GM18870 (cell line): ENCODE measurements at regions not wholly inside any gene's neighbourhood (a gene's known extent, or its start where the extent isn't known, plus 50 kb on each side); places are given as distances from the start of the nearest gene placed in this dataset.

Experiments used
- ATAC-seq: cut with Tn5 transposase; IDR thresholded peaks from one replicate; pipeline ENCODE4 v1.9.1; 2021; ENCODE audit warnings: moderate library complexity; ENCODE audit not compliant: unreplicated experiment

- no peak for ATAC-seq
Observed at GRCh38 chr15:88403351-88403791, 63.8 kb downstream of the MRPL46 start.

- no peak for ATAC-seq
Observed at GRCh38 chr15:88401996-88402656, 65.1 kb downstream of the MRPL46 start.

- ATAC-seq = no peak
Observed at GRCh38 chr15:88401251-88401995, 65.8 kb downstream of the MRPL46 start.

- no peak for ATAC-seq
Observed at GRCh38 chr15:88400591-88401250, 66.5 kb downstream of the MRPL46 start.

GRCh38 chr15:88400084-88400483, 67.1 kb downstream of the MRPL46 start:
- no peak for ATAC-seq

- no peak for ATAC-seq
Observed at GRCh38 chr15:88399021-88399685, 68.0 kb downstream of the MRPL46 start.

- no peak for ATAC-seq
Observed at GRCh38 chr15:88398011-88398410, 69.2 kb downstream of the MRPL46 start.

GRCh38 chr15:88397506-88397905, 69.7 kb downstream of the MRPL46 start:
- ATAC-seq = no peak

GRCh38 chr15:88395872-88396781, 71.1 kb downstream of the MRPL46 start:
- no peak for ATAC-seq

- ATAC-seq = no peak
Observed at GRCh38 chr15:88395241-88395640, 71.9 kb downstream of the MRPL46 start.

- ATAC-seq = no peak
Observed at GRCh38 chr15:88394553-88395145, 72.5 kb downstream of the MRPL46 start.

- ATAC-seq = peak; percentile 52
Observed at GRCh38 chr15:88393719-88394519, 73.3 kb downstream of the MRPL46 start.

- ATAC-seq = no peak
Observed at GRCh38 chr15:88391700-88392099, 75.5 kb downstream of the MRPL46 start.

- ATAC-seq = no peak
Observed at GRCh38 chr15:88391006-88391405, 76.2 kb downstream of the MRPL46 start.

GRCh38 chr15:88390164-88390901, 76.9 kb downstream of the MRPL46 start:
- ATAC-seq = no peak

GRCh38 chr15:88389120-88389519, 78.1 kb downstream of the MRPL46 start:
- ATAC-seq = no peak

GRCh38 chr15:88388686-88389085, 78.5 kb downstream of the MRPL46 start:
- no peak for ATAC-seq

GRCh38 chr15:88385078-88385700, 82.0 kb downstream of the MRPL46 start:
- no peak for ATAC-seq
